Thoracic aorta (tissue), 2 donors: ENCODE measurements at regions not wholly inside any gene's neighbourhood (a gene's known extent, or its start where the extent isn't known, plus 50 kb on each side); places are given as distances from the start of the nearest gene placed in this dataset.

Experiments
- ATAC-seq: fragments of 150-250 bp; one replicate; pipeline ENCODE4 v1.8.0; 2017; ENCODE audit warnings: low read depth; ENCODE audit not compliant: insufficient number of reproducible peaks, low FRiP score
- DNase-seq: peaks from one replicate; pipeline ENCODE4 v3.0.0-alpha.2; 2020; ENCODE audit warnings: low spot score
- H3K27ac ChIP-seq, 2 donors: fragments of 200-600 bp; sonication (generic); 1 replicate in 1 of 2; 2 replicates in 1 of 2; pipeline ENCODE4 v1.5.1; 2016; ENCODE audit warnings: mild to moderate bottlenecking in 2 of 2, moderate library complexity in 2 of 2
- H3K27me3 ChIP-seq: fragments of 200-600 bp; sonication (generic); replicated peaks from 2 replicates; pipeline ENCODE4 v1.6.0; 2016; ENCODE audit warnings: mild to moderate bottlenecking; ENCODE audit not compliant: insufficient read depth
- H3K36me3 ChIP-seq: fragments of 200-600 bp; sonication (generic); one replicate; pipeline ENCODE4 v1.5.1; 2016
- H3K4me1 ChIP-seq, 2 donors: fragments of 200-600 bp; sonication (generic); 1 replicate in 1 of 2; 2 replicates in 1 of 2; pipeline versions ENCODE4 v1.5.1 to v1.6.0; 2016; ENCODE audit warnings: low read depth in 2 of 2, mild to moderate bottlenecking in 1 of 2; ENCODE audit not compliant: control insufficient read depth in 1 of 2
- H3K4me3 ChIP-seq: fragments of 200-600 bp; sonication (generic); 2 replicates; pipeline ENCODE4 v1.5.1; 2016; ENCODE audit warnings: mild to moderate bottlenecking
- H3K9me3 ChIP-seq: fragments of 200-600 bp; sonication (generic); 2 replicates; pipeline ENCODE4 v1.5.1; 2016
- CTCF ChIP-seq: fragments of 200-600 bp; sonication (generic); IDR thresholded peaks from one replicate; pipeline ENCODE4 v1.5.1; 2019; ENCODE audit warnings: antibody characterized with exemption

GRCh38 chr6:127030111-127030510, 88.4 kb upstream of the RSPO3 start:
- Histone ChIP-seq H3K9me3 (no peaks in the 10 kb centered on the region), H3K36me3 (no peaks in the 10 kb centered on the region), H3K4me3 (no peak overlapping the region), H3K27ac (no peak overlapping the region), H3K4me1 (no peaks in the 10 kb centered on the region), H3K27me3 (no peaks in the 10 kb centered on the region)
- DNase-seq = no peak
- no peak for TF ChIP-seq CTCF
- no peak for ATAC-seq

- Histone ChIP-seq H3K4me3 (no peak overlapping the region), H3K9me3 (no peaks in the 10 kb centered on the region), H3K27me3 (no peaks in the 10 kb centered on the region), H3K27ac (no peak overlapping the region), H3K36me3 (no peaks in the 10 kb centered on the region), H3K4me1 (no peaks in the 10 kb centered on the region)
- ATAC-seq (no peak), DNase-seq (no peak)
- TF ChIP-seq CTCF = no peak
Measured at GRCh38 chr6:127030836-127031235, 87.6 kb upstream of the RSPO3 start.

GRCh38 chr6:127031511-127031910, 87.0 kb upstream of the RSPO3 start:
- H3K27ac ChIP-seq = no peak overlapping the region
- H3K4me3 ChIP-seq = no peak overlapping the region
- H3K36me3 ChIP-seq = no peaks in the 10 kb centered on the region
- no peak for ATAC-seq
- H3K9me3 ChIP-seq = no peaks in the 10 kb centered on the region
- no peaks in the 10 kb centered on the region for H3K27me3 ChIP-seq
- TF ChIP-seq CTCF = no peak
- no peaks in the 10 kb centered on the region for H3K4me1 ChIP-seq
- no peak for DNase-seq

GRCh38 chr6:127032971-127033370, 85.5 kb upstream of the RSPO3 start:
- no peak for ATAC-seq

GRCh38 chr6:127051571-127052260, 66.8 kb upstream of the RSPO3 start:
- ATAC-seq (no peak), DNase-seq (no peak)
- Histone ChIP-seq H3K27ac (no peak overlapping the region), H3K4me3 (no peak overlapping the region), H3K36me3 (no peaks in the 10 kb centered on the region), H3K4me1 (no peaks in the 10 kb centered on the region), H3K27me3 (no peaks in the 10 kb centered on the region), H3K9me3 (no peaks in the 10 kb centered on the region)
- no peak for TF ChIP-seq CTCF

More at GRCh38 chr6:127032971-127033370, 85.5 kb upstream of the RSPO3 start:
- no peaks in the 10 kb centered on the region for H3K27me3 ChIP-seq
- H3K4me3 ChIP-seq = no peak overlapping the region
- no peaks in the 10 kb centered on the region for H3K4me1 ChIP-seq
- no peak for DNase-seq
- H3K9me3 ChIP-seq = no peaks in the 10 kb centered on the region
- TF ChIP-seq CTCF = no peak
- no peak overlapping the region for H3K27ac ChIP-seq
- no peaks in the 10 kb centered on the region for H3K36me3 ChIP-seq
